ENCODE measurements at regions not wholly inside any gene's neighbourhood (a gene's known extent, or its start where the extent isn't known, plus 50 kb on each side); places are given as distances from the start of the nearest gene placed in this dataset.

GRCh38 chr1:149848340-149849110 lies 50.8 kb upstream of the BOLA1 start:
- TF ChIP-seq CTCF (IDR thresholded peaks at IDR 0.05) = no peak
- no peak for TF ChIP-seq POLR2A (IDR thresholded peaks at IDR 0.05)
